Dedifferentiated amniotic fluid mesenchymal stem cell (primary cell): ENCODE measurements at regions not wholly inside any gene's neighbourhood (a gene's known extent, or its start where the extent isn't known, plus 50 kb on each side); places are given as distances from the start of the nearest gene placed in this dataset.

Source experiments
- DNase-seq: peaks from one replicate; pipeline ENCODE4 v3.0.0-alpha.2; 2016; ENCODE audit errors: extremely low spot score

DNA sequence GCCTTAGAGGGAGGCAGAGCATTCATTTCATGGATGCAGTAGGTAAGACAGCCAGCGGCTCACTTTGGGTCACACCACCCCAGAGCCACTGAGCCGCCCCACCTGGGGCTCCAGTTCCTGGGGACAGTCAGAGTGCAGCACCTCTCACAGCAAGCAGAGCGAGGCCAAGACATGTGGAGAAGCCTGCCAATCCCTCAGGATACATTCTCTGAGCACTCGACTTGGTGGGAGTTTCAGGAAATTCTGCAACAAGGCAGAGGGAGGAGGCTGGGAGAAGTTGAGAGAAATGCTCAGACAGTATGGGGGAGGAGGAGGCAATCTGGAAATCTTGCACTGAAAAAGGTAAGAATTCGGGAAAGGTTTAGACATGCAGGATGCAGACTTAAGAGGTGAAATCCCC lies 60.8 kb upstream of the WLS start:
- DNase-seq, result no peak

DNA sequence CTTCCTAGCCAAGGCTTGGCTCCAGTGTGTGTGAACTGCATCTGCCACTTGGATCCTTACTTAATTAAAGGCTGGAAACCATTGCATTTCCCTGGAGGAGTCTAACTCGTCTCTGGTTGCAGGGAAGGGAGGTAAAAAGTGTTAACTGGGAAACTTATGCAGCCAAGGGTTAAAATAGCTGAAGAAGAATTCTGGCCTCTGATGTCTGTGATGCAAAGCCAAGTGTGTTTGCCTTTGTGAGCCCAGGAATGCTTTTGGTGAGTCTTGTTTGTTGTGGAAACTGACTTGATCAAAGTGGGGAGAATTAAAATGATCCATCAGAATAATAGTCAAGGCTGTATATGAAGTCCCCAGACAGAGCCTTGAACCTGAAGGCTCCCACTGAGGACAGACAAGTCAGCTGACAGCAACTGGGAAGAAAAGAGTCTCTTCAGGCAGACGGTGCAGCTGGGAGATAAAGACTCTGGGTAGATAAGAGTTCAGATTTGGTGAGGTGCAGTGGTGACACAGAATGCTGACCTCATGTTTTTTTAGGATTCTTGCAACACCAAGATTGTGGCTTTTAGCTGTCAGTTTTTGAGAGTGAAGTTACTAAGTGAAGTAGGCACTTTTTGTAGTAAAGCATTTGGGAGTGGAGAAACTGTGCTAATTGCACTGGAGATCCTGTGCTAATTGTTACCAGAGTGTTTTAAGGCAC lies 59.5 kb upstream of the WLS start:
- no peak for DNase-seq

DNA sequence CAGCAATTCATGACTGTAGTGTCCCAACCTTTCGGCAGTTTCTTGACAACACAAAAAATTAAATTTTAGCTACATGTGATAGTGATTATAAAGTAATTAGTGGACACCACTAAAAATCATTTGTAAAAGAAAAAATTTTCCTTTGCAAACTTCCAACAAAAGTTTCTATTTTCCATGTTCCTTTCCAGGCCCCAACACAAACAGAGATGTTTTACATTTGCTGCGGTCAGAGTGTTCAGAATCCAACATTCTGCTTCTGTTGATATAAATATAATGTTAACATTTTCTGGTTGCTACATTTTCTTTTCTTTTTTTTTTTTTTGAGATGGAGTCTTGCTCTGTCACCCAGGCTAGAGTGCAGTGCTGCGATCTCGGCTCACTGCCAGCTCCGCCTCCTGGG lies 54.9 kb upstream of the WLS start:
- DNase-seq, result no peak

DNA sequence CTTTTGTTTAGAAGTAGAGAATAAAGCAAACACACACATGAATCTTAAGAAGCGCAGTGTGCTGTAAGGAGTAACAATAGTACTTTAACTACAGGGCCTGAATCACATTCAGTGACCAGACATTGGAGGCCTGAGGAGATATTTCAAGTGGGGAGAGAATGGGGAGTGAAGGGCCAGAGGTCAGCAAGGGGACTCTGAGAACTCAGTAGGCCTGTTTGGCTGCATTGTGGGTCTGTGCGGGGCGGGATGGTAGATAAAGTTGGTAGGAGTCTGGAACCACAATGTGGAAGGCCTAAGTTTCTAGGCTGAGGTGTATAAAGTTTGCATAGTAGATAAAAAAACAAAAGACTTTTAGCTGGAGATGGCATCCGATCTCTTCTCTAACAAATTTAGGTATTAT lies 52.7 kb upstream of the WLS start:
- DNase-seq, result no peak

DNA sequence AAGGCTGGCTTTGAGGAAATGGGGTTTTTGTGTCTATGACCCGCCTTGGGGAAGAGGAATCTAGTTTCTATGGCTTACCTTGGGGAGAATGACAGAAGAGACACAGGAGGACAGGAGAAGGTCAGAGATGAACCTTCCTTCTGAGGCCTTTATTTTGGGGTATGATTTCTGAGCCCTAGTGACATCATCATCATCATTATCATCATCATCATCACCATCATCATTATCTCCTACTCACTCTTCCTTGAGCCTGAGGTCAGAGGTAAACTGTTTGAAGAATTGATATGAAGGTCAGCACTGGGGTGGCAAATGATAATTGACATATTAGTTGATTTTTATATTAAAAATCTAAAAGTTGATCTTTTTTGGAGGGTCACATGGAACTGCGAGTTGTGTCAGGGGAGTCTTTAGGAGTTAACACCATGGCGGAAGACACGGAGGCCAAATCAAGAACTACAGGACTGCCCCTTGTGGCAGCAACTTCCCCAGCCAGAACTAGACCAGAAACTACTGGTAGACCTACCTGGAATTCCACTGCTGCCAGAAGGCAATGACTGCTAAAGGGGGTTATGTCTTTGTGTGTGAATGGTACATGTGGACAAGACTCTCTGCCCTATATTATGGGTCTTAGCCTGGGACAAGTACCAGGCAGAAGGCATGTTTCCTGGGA lies 49.8 kb upstream of the WLS start:
- no peak for DNase-seq
